Fibroblast of lung (primary cell): ENCODE measurements at regions not wholly inside any gene's neighbourhood (a gene's known extent, or its start where the extent isn't known, plus 50 kb on each side); places are given as distances from the start of the nearest gene placed in this dataset.

Source experiments
- DNase-seq, 2 donors: peaks; one replicate each; pipeline versions ENCODE4 v3.0.0 to v3.0.0-alpha.2; 2010; ENCODE audit warnings: low read depth in 2 of 2
- H2AFZ ChIP-seq: 2 replicates; pipeline ENCODE4 v1.5.1; 2012; ENCODE audit warnings: low read length, control low read depth, inconsistent platforms
- H3K27ac ChIP-seq: 2 replicates; pipeline ENCODE4 v1.5.1; 2011; ENCODE audit warnings: low read length, control low read depth; ENCODE audit not compliant: insufficient read depth
- H3K27me3 ChIP-seq: 2 replicates; pipeline ENCODE4 v1.5.1; 2011; ENCODE audit warnings: mild to moderate bottlenecking, low read length; ENCODE audit not compliant: control insufficient read depth, insufficient read depth
- H3K36me3 ChIP-seq: 2 replicates; pipeline ENCODE4 v1.5.1; 2011; ENCODE audit warnings: low read length; ENCODE audit not compliant: control insufficient read depth, insufficient read depth
- H3K4me1 ChIP-seq: 2 replicates; pipeline ENCODE4 v1.5.1; 2011; ENCODE audit warnings: low read length; ENCODE audit not compliant: control insufficient read depth, insufficient read depth; ENCODE audit errors: extremely low read depth
- H3K4me2 ChIP-seq: 2 replicates; pipeline ENCODE4 v1.5.1; 2011; ENCODE audit warnings: low read length, control low read depth; ENCODE audit not compliant: insufficient read depth; ENCODE audit errors: extremely low read depth
- H3K4me3 ChIP-seq, 4 experiments: fragments of 200-600 bp in 1 of 4; sonication (generic) in 1 of 4; replicated peaks in 1 of 4; 2 replicates each; pipeline ENCODE4 v1.5.1; 2011 to 2016; ENCODE audit warnings: low read length in 4 of 4, low read depth in 3 of 4, mild to moderate bottlenecking in 3 of 4, control low read depth in 2 of 4, inconsistent platforms in 1 of 4, mixed read lengths in 1 of 4; ENCODE audit not compliant: insufficient read depth in 1 of 4; ENCODE audit errors: control extremely low read depth in 1 of 4
- H3K79me2 ChIP-seq: 2 replicates; pipeline ENCODE4 v1.5.1; 2012; ENCODE audit warnings: mild to moderate bottlenecking, low read length, inconsistent platforms; ENCODE audit not compliant: control insufficient read depth, insufficient read depth
- H3K9ac ChIP-seq: 2 replicates; pipeline ENCODE4 v1.5.1; 2011; ENCODE audit warnings: mild to moderate bottlenecking, low read length, control low read depth; ENCODE audit not compliant: insufficient read depth
- H3K9me3 ChIP-seq: 2 replicates; pipeline ENCODE4 v1.5.1; 2012; ENCODE audit warnings: low read depth, low read length; ENCODE audit not compliant: control insufficient read depth, insufficient read depth
- H4K20me1 ChIP-seq: 2 replicates; pipeline ENCODE4 v1.5.1; 2011; ENCODE audit warnings: low read length; ENCODE audit not compliant: control insufficient read depth, insufficient read depth; ENCODE audit errors: extremely low read depth
- EZH2 ChIP-seq: IDR thresholded peaks from 2 replicates; pipeline ENCODE4 v1.5.1; 2012; ENCODE audit warnings: low read length, control low read depth, mild to moderate bottlenecking; ENCODE audit errors: missing control alignments
- TF ChIP-seq, protein P1 (sequence below), 2 donors: IDR thresholded peaks in 1 of 2; conservative IDR thresholded peaks in 1 of 2; 1 replicate in 1 of 2; 2 replicates in 1 of 2; pipeline ENCODE4 v1.5.1; 2011 to 2012; ENCODE audit warnings: low read length in 2 of 2, control low read depth in 1 of 2, inconsistent platforms in 1 of 2, low read depth in 1 of 2, mild to moderate bottlenecking in 1 of 2

DNA sequence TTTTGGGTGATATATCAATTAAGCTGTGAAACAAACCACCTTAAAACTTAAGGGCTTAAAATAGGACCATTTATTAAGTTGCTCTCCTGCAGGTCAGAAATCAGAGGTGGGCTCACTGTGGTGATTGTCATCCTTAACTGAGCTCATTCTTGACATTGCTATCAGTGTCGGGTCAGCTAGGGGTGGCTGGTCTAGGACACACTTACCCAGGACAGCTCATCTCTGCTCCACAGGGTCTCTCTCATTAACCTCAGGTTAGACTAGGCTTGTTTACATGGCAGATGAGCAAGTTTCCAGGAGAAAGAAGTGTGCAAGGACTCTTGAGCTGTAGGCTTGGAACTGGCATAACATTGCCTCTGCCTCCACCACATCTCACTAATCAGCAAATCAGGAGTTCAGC lies 601.0 kb upstream of the RAG2 start:
- H3K9me3 ChIP-seq: no peaks in the 10 kb centered on the region
- no peak overlapping the region for H3K9ac ChIP-seq
- H3K4me1 ChIP-seq: no peaks in the 10 kb centered on the region
- TF ChIP-seq, protein P1, sequence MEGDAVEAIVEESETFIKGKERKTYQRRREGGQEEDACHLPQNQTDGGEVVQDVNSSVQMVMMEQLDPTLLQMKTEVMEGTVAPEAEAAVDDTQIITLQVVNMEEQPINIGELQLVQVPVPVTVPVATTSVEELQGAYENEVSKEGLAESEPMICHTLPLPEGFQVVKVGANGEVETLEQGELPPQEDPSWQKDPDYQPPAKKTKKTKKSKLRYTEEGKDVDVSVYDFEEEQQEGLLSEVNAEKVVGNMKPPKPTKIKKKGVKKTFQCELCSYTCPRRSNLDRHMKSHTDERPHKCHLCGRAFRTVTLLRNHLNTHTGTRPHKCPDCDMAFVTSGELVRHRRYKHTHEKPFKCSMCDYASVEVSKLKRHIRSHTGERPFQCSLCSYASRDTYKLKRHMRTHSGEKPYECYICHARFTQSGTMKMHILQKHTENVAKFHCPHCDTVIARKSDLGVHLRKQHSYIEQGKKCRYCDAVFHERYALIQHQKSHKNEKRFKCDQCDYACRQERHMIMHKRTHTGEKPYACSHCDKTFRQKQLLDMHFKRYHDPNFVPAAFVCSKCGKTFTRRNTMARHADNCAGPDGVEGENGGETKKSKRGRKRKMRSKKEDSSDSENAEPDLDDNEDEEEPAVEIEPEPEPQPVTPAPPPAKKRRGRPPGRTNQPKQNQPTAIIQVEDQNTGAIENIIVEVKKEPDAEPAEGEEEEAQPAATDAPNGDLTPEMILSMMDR (conservative IDR thresholded peaks at IDR 0.05 in 1 of 2, IDR thresholded peaks at IDR 0.05 in 1 of 2; ENCODE audit: low read depth in 1 of 2, low read length in 2 of 2): no peak
- no peak for TF ChIP-seq EZH2
- no peak overlapping the region for H3K4me3 ChIP-seq
- H4K20me1 ChIP-seq: no peaks in the 10 kb centered on the region
- H3K79me2 ChIP-seq: no peaks in the 10 kb centered on the region
- H3K4me2 ChIP-seq: no peak overlapping the region
- no peaks in the 10 kb centered on the region for H3K36me3 ChIP-seq
- no peak overlapping the region for H2AFZ ChIP-seq
- no peak overlapping the region for H3K27ac ChIP-seq
- DNase-seq: no peak
- H3K27me3 ChIP-seq: no peaks in the 10 kb centered on the region

DNA sequence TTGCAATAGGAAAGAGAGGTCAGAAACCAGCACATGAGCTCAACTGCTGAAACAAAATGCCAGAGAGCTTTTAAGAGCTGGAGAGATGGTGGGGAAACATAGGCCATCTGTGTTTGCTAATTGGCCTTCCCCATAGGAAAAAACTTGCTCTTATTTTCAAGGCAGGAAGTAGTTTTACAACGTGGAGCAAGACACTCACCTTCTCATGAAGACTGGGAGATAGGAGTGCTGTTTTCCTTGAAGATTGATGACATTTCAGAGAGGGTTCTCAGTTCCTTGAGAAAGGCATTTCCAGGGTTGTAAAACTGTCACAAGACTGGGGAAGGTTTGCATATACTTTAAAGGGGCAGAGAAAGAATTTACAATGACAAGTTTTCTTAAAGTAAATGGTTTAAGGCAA lies 586.3 kb upstream of the RAG2 start:
- Histone ChIP-seq H3K27me3 (no peaks in the 10 kb centered on the region), H3K4me3 (no peak overlapping the region), H3K4me1 (no peaks in the 10 kb centered on the region), H3K79me2 (no peaks in the 10 kb centered on the region), H4K20me1 (no peaks in the 10 kb centered on the region), H3K27ac (no peak overlapping the region), H3K36me3 (no peaks in the 10 kb centered on the region), H3K9ac (no peak overlapping the region), H3K9me3 (no peaks in the 10 kb centered on the region), H3K4me2 (no peak overlapping the region), H2AFZ (no peak overlapping the region)
- TF ChIP-seq EZH2: no peak
- TF ChIP-seq, protein P1 (conservative IDR thresholded peaks at IDR 0.05 in 1 of 2, IDR thresholded peaks at IDR 0.05 in 1 of 2; ENCODE audit: low read depth in 1 of 2, low read length in 2 of 2): no peak
- DNase-seq: no peak

DNA sequence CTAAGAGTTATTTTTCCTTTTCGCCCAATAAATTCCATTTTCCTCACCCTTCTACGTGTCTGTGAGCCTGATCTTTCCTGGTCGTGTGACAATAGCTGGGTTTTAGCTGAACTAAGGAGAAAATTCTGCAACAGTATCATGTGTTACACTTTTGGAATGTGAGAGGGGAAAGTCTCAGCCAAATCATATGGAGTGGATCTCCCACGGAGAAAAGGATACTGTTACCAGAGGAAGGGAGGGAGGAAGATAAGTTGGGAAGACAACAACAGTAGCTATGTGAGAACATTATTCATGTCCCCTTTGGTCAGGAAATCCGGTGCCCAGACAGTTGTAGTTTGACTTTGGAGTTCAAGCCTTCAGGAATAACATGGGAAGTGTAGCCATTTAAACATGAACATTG lies 584.0 kb upstream of the RAG2 start:
- Histone ChIP-seq H3K9ac (no peak overlapping the region), H3K4me1 (no peaks in the 10 kb centered on the region), H3K4me2 (no peak overlapping the region), H3K4me3 (no peak overlapping the region), H3K79me2 (no peaks in the 10 kb centered on the region), H2AFZ (no peak overlapping the region), H3K9me3 (no peaks in the 10 kb centered on the region), H3K36me3 (no peaks in the 10 kb centered on the region), H4K20me1 (no peaks in the 10 kb centered on the region), H3K27me3 (no peaks in the 10 kb centered on the region), H3K27ac (no peak overlapping the region)
- TF ChIP-seq, protein P1 (conservative IDR thresholded peaks at IDR 0.05 in 1 of 2, IDR thresholded peaks at IDR 0.05 in 1 of 2; ENCODE audit: low read depth in 1 of 2, low read length in 2 of 2): no peak
- TF ChIP-seq EZH2: no peak
- DNase-seq: no peak
